ENCODE measurements at regions not wholly inside any gene's neighbourhood (a gene's known extent, or its start where the extent isn't known, plus 50 kb on each side); places are given as distances from the start of the nearest gene placed in this dataset.

DNA sequence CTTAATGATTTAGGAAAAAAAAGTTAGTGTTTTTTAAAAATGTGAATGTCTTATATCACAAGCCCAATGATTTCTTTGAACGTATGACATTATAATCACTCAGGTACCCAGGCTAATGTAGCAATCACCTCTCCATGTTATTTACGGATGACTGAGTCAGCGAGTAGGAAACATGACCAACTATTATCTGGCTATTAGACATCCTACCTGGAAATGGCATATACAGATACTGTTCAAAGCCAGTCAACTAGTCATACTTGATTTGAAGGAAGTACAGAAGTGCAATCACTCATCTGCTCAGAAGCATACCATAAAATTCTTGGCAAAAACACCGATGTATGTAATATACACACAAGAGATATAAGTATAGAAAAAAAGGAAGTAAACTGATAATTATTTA lies 732.5 kb downstream of the ARAP2 start:
- TF ChIP-seq, protein P1, sequence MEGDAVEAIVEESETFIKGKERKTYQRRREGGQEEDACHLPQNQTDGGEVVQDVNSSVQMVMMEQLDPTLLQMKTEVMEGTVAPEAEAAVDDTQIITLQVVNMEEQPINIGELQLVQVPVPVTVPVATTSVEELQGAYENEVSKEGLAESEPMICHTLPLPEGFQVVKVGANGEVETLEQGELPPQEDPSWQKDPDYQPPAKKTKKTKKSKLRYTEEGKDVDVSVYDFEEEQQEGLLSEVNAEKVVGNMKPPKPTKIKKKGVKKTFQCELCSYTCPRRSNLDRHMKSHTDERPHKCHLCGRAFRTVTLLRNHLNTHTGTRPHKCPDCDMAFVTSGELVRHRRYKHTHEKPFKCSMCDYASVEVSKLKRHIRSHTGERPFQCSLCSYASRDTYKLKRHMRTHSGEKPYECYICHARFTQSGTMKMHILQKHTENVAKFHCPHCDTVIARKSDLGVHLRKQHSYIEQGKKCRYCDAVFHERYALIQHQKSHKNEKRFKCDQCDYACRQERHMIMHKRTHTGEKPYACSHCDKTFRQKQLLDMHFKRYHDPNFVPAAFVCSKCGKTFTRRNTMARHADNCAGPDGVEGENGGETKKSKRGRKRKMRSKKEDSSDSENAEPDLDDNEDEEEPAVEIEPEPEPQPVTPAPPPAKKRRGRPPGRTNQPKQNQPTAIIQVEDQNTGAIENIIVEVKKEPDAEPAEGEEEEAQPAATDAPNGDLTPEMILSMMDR (IDR thresholded peaks at IDR 0.05) = no peak
- TF ChIP-seq ZFX (IDR thresholded peaks at IDR 0.05; ENCODE audit: borderline replicate concordance) = no peak

Measured in 22Rv1 (cell line).